ENCODE measurements at regions not wholly inside any gene's neighbourhood (a gene's known extent, or its start where the extent isn't known, plus 50 kb on each side); places are given as distances from the start of the nearest gene placed in this dataset.

DNA sequence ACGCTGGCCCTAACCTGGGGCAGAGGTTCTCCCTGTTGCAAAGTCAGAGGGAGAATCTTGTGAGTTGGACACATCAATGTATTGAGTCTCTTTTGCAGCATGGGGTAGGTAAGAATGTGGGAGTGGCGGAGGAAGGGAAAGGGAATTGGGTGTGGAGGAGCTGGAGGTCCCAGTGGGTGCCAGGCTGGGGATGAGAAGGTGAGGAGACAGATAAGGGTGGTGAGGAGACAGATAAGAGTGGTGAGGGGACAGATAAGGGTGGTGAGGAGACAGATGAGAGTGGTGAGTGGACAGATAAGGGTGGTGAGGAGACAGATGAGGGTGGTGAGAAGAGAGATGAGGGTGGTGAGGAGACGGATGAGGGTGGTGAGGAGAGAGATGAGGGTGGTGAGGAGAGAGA lies 72.9 kb upstream of the SFSWAP start:
- H3K9me3 ChIP-seq (ENCODE audit: insufficient read depth in 2 of 2, low read depth in 1 of 2, low read length in 1 of 2) = no peaks in the 10 kb centered on the region
- FAIRE-seq (no peak), DNase-seq (ENCODE audit: low read depth in 1 of 2, low spot score in 2 of 2) (no peak)
- no peak overlapping the region for H4K8ac ChIP-seq (ENCODE audit: extremely low read depth, insufficient read depth, low read length)
- H4K20me1 ChIP-seq (replicated peaks in 1 of 2; ENCODE audit: control insufficient read depth in 1 of 2, insufficient read depth in 2 of 2, low read length in 2 of 2) = no peaks in the 10 kb centered on the region
- WGBS, 2 experiments (ENCODE audit: extremely low coverage in 1 of 2, insufficient coverage in 1 of 2, insufficient read length in 1 of 2, insufficient replicate concordance in 2 of 2, low coverage in 1 of 2, low lambda C conversion rate in 2 of 2, missing lambda C conversion rate in 1 of 2) = 92% methylated on average over 3 of the region's 3 CpGs; no CpG with 5 or more reads in 1 of the 2 experiments
- H2AK5ac ChIP-seq (ENCODE audit: low read depth, low read length) = no peak overlapping the region
- H3K56ac ChIP-seq (replicated peaks; ENCODE audit: insufficient read length, low read depth, low read length) = no peak overlapping the region
- POLR2A ChIA-PET (ENCODE audit: partially characterized antibody) = no interaction called here
- H4K91ac ChIP-seq (replicated peaks; ENCODE audit: insufficient read length, low read length) = no peak overlapping the region
- H2BK120ac ChIP-seq (replicated peaks; ENCODE audit: low read depth, low read length) = no peak overlapping the region
- H3K36me3 ChIP-seq (ENCODE audit: control insufficient read depth in 2 of 4, insufficient read depth in 4 of 4, low read length in 3 of 4) = no peaks in the 10 kb centered on the region
- H4K5ac ChIP-seq (ENCODE audit: insufficient read length, low read depth, low read length) = no peak overlapping the region
- H3K4ac ChIP-seq (replicated peaks; ENCODE audit: insufficient read length, low read depth, low read length) = no peak overlapping the region
- no peak overlapping the region for H2BK15ac ChIP-seq (ENCODE audit: low read length)
- no peaks in the 10 kb centered on the region for H3K79me2 ChIP-seq (ENCODE audit: control insufficient read depth in 1 of 2, insufficient read depth in 2 of 2, low read length in 2 of 2)
- no peak overlapping the region for H3K14ac ChIP-seq (ENCODE audit: insufficient read length)
- H2BK5ac ChIP-seq (ENCODE audit: low read depth, low read length) = no peak overlapping the region
- no peak overlapping the region for H3K27ac ChIP-seq (ENCODE audit: low read depth, low read length)
- H2BK20ac ChIP-seq (ENCODE audit: low read length) = peak overlapping the region; percentile 43; the same call in 1 of the 2 replicates
- H3K18ac ChIP-seq (ENCODE audit: extremely low read depth, low read length) = no peak overlapping the region
- H3K23me2 ChIP-seq (ENCODE audit: low read depth, low read length) = peaks cover 7% of the 10 kb centered on the region; the same call in 1 of the 2 replicates
- no peak overlapping the region for H3K9ac ChIP-seq (replicated peaks in 1 of 4; ENCODE audit: extremely low read depth in 1 of 4, low read depth in 3 of 4, low read length in 3 of 4)
- TF ChIP-seq JUND (IDR thresholded peaks at IDR 0.05; ENCODE audit: low read length) (no peak), GTF2F1 (IDR thresholded peaks at IDR 0.05; ENCODE audit: borderline replicate concordance, low read depth, low read length) (no peak), FOSL1 (IDR thresholded peaks at IDR 0.05; ENCODE audit: insufficient read depth, low read depth, low read length) (no peak), KDM5A (IDR thresholded peaks at IDR 0.05; ENCODE audit: low read length) (no peak), CBX5 (IDR thresholded peaks at IDR 0.05; ENCODE audit: low read depth, low read length) (no peak), PHF8 (conservative IDR thresholded peaks at IDR 0.05; ENCODE audit: low read depth, low read length) (no peak), NANOG (IDR thresholded peaks at IDR 0.05; ENCODE audit: insufficient read depth, low read depth, low read length, poor library complexity, severe bottlenecking) (no peak), RXRA (IDR thresholded peaks at IDR 0.05; ENCODE audit: insufficient read depth, low read depth, low read length) (no peak), TBP (IDR thresholded peaks at IDR 0.05; ENCODE audit: low read depth, low read length) (no peak)
- H2BK12ac ChIP-seq (ENCODE audit: low read depth, low read length) = peak overlapping the region; percentile 17; the same call in 1 of the 2 replicates
- H3K4me3 ChIP-seq (ENCODE audit: extremely low read depth in 1 of 4, insufficient read depth in 2 of 4, low read depth in 3 of 4, low read length in 4 of 4) = no peak overlapping the region
- no peaks in the 10 kb centered on the region for H3K27me3 ChIP-seq (replicated peaks in 1 of 4; ENCODE audit: control insufficient read depth in 3 of 4, extremely low read depth in 1 of 4, insufficient read depth in 3 of 4, low read length in 3 of 4)
- H2AFZ ChIP-seq (ENCODE audit: low read length) = no peak overlapping the region
- H3K4me1 ChIP-seq (replicated peaks in 1 of 4; ENCODE audit: control insufficient read depth in 3 of 4, insufficient read depth in 4 of 4, low read length in 3 of 4) = peaks cover 0 to 7% (median 0%) of the 10 kb centered on the region in 4 experiments; a peak in 2 of 7 replicates
- H3K79me1 ChIP-seq (ENCODE audit: low read depth, low read length) = no peaks in the 10 kb centered on the region
- H3K4me2 ChIP-seq (ENCODE audit: insufficient read depth in 1 of 2, low read depth in 2 of 2, low read length in 2 of 2) = no peak overlapping the region
- CTCF ChIA-PET (ENCODE audit: partially characterized antibody) = interaction anchor here (2.2 kb wide), 1 partner anchor 10 kb away, joined by 5 read pairs; no protein-coding TSS in a partner anchor
- no peak overlapping the region for H3K23ac ChIP-seq (ENCODE audit: insufficient read length)

Data from H1 (cell line).